Endothelial cell of umbilical vein (primary cell): ENCODE measurements at regions not wholly inside any gene's neighbourhood (a gene's known extent, or its start where the extent isn't known, plus 50 kb on each side); places are given as distances from the start of the nearest gene placed in this dataset.

Experiments
- BruUV-seq: library from RNA; stranded (reverse); fragments of 400-500 nt; replicated peaks from 2 replicates; lab custom pipeline; 2021; lab: Mats Ljungman, UMichigan
- CTCF ChIA-PET: fragments of 300-600, 350-600 bp; sonication (Branson Sonifier 250); formaldehyde crosslinking; loops from one replicate; lab custom pipeline; 2021; ENCODE audit warnings: antibody characterized with exemption, inconsistent platforms; lab: Charles Lee
- POLR2A ChIA-PET: fragments of 300-600, 350-600 bp; sonication (Branson Sonifier 250); formaldehyde crosslinking; loops from one replicate; lab custom pipeline; 2021; ENCODE audit warnings: antibody characterized with exemption, inconsistent platforms; lab: Charles Lee
- DNase-seq: peaks from one replicate; pipeline ENCODE4 v3.0.0-alpha.2; 2011; ENCODE audit warnings: low read depth, low spot score
- FAIRE-seq: peaks from 2 replicates; lab custom pipeline; 2011; peaks lifted over from hg19 to GRCh38; lab: Jason Lieb, UNC
- H2AFZ ChIP-seq: 2 replicates; pipeline ENCODE4 v1.6.0; 2012; ENCODE audit warnings: low read depth, low read length, control low read depth, inconsistent platforms
- H3K27ac ChIP-seq: 2 replicates; pipeline ENCODE4 v1.5.1; 2011; ENCODE audit warnings: low read depth, mild to moderate bottlenecking, control low read depth, low read length, moderate library complexity; ENCODE audit not compliant: insufficient read depth
- H3K27me3 ChIP-seq, 2 experiments: 2 replicates each; pipeline versions ENCODE4 v1.6.0 to v1.6.1; 2011; ENCODE audit warnings: low read length in 2 of 2, mixed read lengths in 1 of 2; ENCODE audit not compliant: control insufficient read depth in 2 of 2, insufficient read depth in 2 of 2
- H3K36me3 ChIP-seq, 2 experiments: 2 replicates in 1 of 2; 3 replicates in 1 of 2; pipeline ENCODE4 v1.5.1; 2011; ENCODE audit warnings: low read length in 2 of 2, mild to moderate bottlenecking in 1 of 2, moderate library complexity in 1 of 2; ENCODE audit not compliant: control insufficient read depth in 2 of 2, insufficient read depth in 2 of 2; ENCODE audit errors: extremely low read depth in 1 of 2
- H3K4me1 ChIP-seq: 3 replicates; pipeline ENCODE4 v1.5.1; 2011; ENCODE audit warnings: mild to moderate bottlenecking, low read length; ENCODE audit not compliant: control insufficient read depth, insufficient read depth; ENCODE audit errors: extremely low read depth
- H3K4me2 ChIP-seq: 2 replicates; pipeline ENCODE4 v1.6.1; 2011; ENCODE audit warnings: low read length, control low read depth, mixed read lengths; ENCODE audit not compliant: insufficient read depth
- H3K4me3 ChIP-seq, 3 experiments: fragments of 200-600 bp in 1 of 3; sonication (generic), shearing (Covaris generic) in 1 of 3; replicated peaks in 1 of 3; 2 replicates each; pipeline ENCODE4 v1.5.1; 2011 to 2016; ENCODE audit warnings: control low read depth in 3 of 3, low read length in 3 of 3, mild to moderate bottlenecking in 2 of 3, inconsistent platforms in 1 of 3, low read depth in 1 of 3, moderate library complexity in 1 of 3; ENCODE audit not compliant: insufficient read depth in 1 of 3
- H3K79me2 ChIP-seq: 2 replicates; pipeline ENCODE4 v1.6.0; 2012; ENCODE audit warnings: low read length, inconsistent platforms; ENCODE audit not compliant: control insufficient read depth, insufficient read depth
- H3K9ac ChIP-seq: replicated peaks from 2 replicates; pipeline ENCODE3; 2011; ENCODE audit warnings: low read length, control low read depth; ENCODE audit not compliant: insufficient read depth; ENCODE audit errors: extremely low read depth
- H3K9me1 ChIP-seq: replicated peaks from 3 replicates; pipeline ENCODE4 v1.6.0; 2011; ENCODE audit warnings: mild to moderate bottlenecking, low read length; ENCODE audit not compliant: control insufficient read depth, insufficient read depth; ENCODE audit errors: extremely low read depth
- H3K9me3 ChIP-seq: replicated peaks from 2 replicates; pipeline ENCODE4 v1.5.1; 2012; ENCODE audit warnings: low read length, inconsistent platforms; ENCODE audit not compliant: control insufficient read depth, insufficient read depth
- H4K20me1 ChIP-seq: replicated peaks from 2 replicates; pipeline ENCODE3; 2011; ENCODE audit warnings: mild to moderate bottlenecking, low read length; ENCODE audit not compliant: control insufficient read depth, insufficient read depth; ENCODE audit errors: extremely low read depth
- CTCF ChIP-seq, 2 donors: IDR thresholded peaks; 1 replicate in 1 of 2; 2 replicates in 1 of 2; pipeline ENCODE4 v1.5.1; 2011; ENCODE audit warnings: low read length in 2 of 2, mild to moderate bottlenecking in 2 of 2, moderate library complexity in 2 of 2, control low read depth in 1 of 2, inconsistent platforms in 1 of 2, low read depth in 1 of 2; ENCODE audit not compliant: insufficient read depth in 1 of 2; ENCODE audit errors: extremely low read depth in 1 of 2
- EZH2 ChIP-seq: IDR thresholded peaks from 2 replicates; pipeline ENCODE4 v1.6.1; 2012; ENCODE audit warnings: borderline replicate concordance, low read depth, mild to moderate bottlenecking, moderate library complexity, low read length, inconsistent platforms; ENCODE audit not compliant: severe bottlenecking
- FOS ChIP-seq: IDR thresholded peaks from 2 replicates; pipeline ENCODE4 v1.6.1; 2011; ENCODE audit warnings: mild to moderate bottlenecking, low read length, moderate library complexity, borderline replicate concordance; ENCODE audit not compliant: insufficient read depth
- GATA2 ChIP-seq: IDR thresholded peaks from 2 replicates; pipeline ENCODE4 v1.7.0; 2011; ENCODE audit warnings: low read depth, mild to moderate bottlenecking, moderate library complexity, mixed read lengths, low read length; ENCODE audit not compliant: insufficient read length, insufficient read depth
- JUN ChIP-seq: IDR thresholded peaks from 2 replicates; pipeline ENCODE4 v1.6.1; 2011; ENCODE audit warnings: borderline replicate concordance, low read depth; ENCODE audit not compliant: insufficient read length, insufficient read depth
- MAX ChIP-seq: IDR thresholded peaks from 2 replicates; pipeline ENCODE4 v1.6.1; 2011; ENCODE audit not compliant: insufficient read depth, insufficient read length
- MYC ChIP-seq: IDR thresholded peaks from one replicate; pipeline ENCODE4 v1.6.1; 2011; ENCODE audit warnings: mild to moderate bottlenecking, low read depth, low read length
- POLR2A ChIP-seq: IDR thresholded peaks from 2 replicates; pipeline ENCODE4 v1.6.1; 2012; ENCODE audit warnings: low read depth, mild to moderate bottlenecking, control low read depth, low read length
- POLR2AphosphoS5 ChIP-seq: IDR thresholded peaks from 2 replicates; pipeline ENCODE4 v1.6.1; 2012; ENCODE audit warnings: low read depth, mild to moderate bottlenecking, control low read depth, low read length, moderate library complexity; ENCODE audit not compliant: insufficient read depth
- dilution Hi-C: fragments of 300-500 bp; cut with MboI; formaldehyde crosslinking; loops from one replicate; pipeline ENCODE4 v1.15.0; 2019; ENCODE audit warnings: low sequenced_read_pairs; ENCODE audit not compliant: extremely low pct_ligation_motif_present
- intact Hi-C: fragments of 100-400 bp; cut with micrococcal nuclease; formaldehyde crosslinking; loops from one replicate; pipeline ENCODE4 v1.10.0; 2022

- Histone ChIP-seq H3K4me1 (no peaks in the 10 kb centered on the region), H3K27me3 (no peaks in the 10 kb centered on the region), H3K27ac (no peak overlapping the region), H3K9me3 (no peaks in the 10 kb centered on the region), H3K9me1 (no peaks in the 10 kb centered on the region), H3K36me3 (no peaks in the 10 kb centered on the region), H3K79me2 (no peaks in the 10 kb centered on the region), H2AFZ (no peak overlapping the region), H4K20me1 (no peaks in the 10 kb centered on the region), H3K4me2 (no peak overlapping the region), H3K9ac (no peak overlapping the region), H3K4me3 (no peak overlapping the region)
- TF ChIP-seq MAX: no peak
- DNase-seq: no peak
- no peak for FAIRE-seq
- intact Hi-C loops (no loop called here), dilution Hi-C loops (no loop called here)
- ChIA-PET POLR2A (no interaction called here), CTCF (interaction anchor here (2.4 kb wide), 1 partner anchor 8 kb away, joined by 6 read pairs; no protein-coding TSS in a partner anchor)
- no TSS peak for BruUV-seq
Measured at GRCh38 chr12:28974166-28974565, 174.9 kb upstream of the FAR2 start.

- no peak overlapping the region for H2AFZ ChIP-seq
- H3K4me2 ChIP-seq: no peak overlapping the region
- H3K9me1 ChIP-seq: no peaks in the 10 kb centered on the region
- no peak overlapping the region for H3K4me3 ChIP-seq
- dilution Hi-C loops (no loop called here), intact Hi-C loops (no loop called here)
- FAIRE-seq (no peak), DNase-seq (no peak)
- H3K27me3 ChIP-seq: no peaks in the 10 kb centered on the region
- TF ChIP-seq POLR2A (no peak), EZH2 (no peak), MAX (no peak), POLR2AphosphoS5 (no peak), CTCF (IDR thresholded peaks at IDR 0.05; ENCODE audit: extremely low read depth in 1 of 2, insufficient read depth in 1 of 2, low read depth in 1 of 2, low read length in 2 of 2) (no peak), GATA2 (no peak), FOS (no peak), MYC (no peak), JUN (no peak)
- no peaks in the 10 kb centered on the region for H3K4me1 ChIP-seq
- ChIA-PET CTCF (interaction anchor here (2.4 kb wide), 1 partner anchor 9 kb away, joined by 6 read pairs; no protein-coding TSS in a partner anchor), POLR2A (no interaction called here)
- no peaks in the 10 kb centered on the region for H3K79me2 ChIP-seq
- no peaks in the 10 kb centered on the region for H3K36me3 ChIP-seq
- H3K9ac ChIP-seq: no peak overlapping the region
- no peak overlapping the region for H3K27ac ChIP-seq
- H4K20me1 ChIP-seq: no peaks in the 10 kb centered on the region
- BruUV-seq: no TSS peak
- H3K9me3 ChIP-seq: no peaks in the 10 kb centered on the region
Measured at GRCh38 chr12:28974883-28975282, 174.2 kb upstream of the FAR2 start.
